BLaER1 treated with 17β-estradiol and CSF1 and Interleukin-3, amounts not matched to agents 10 nM and 100 nM (cell line): ENCODE measurements at regions not wholly inside any gene's neighbourhood (a gene's known extent, or its start where the extent isn't known, plus 50 kb on each side); places are given as distances from the start of the nearest gene placed in this dataset.

Source experiments
- H3K27ac ChIP-seq, 11 experiments: shearing (Covaris generic); formaldehyde crosslinking; 2 replicates each; pipeline ENCODE4 v1.8.1; 2022
- H3K27me3 ChIP-seq, 11 experiments: shearing (Covaris generic); formaldehyde crosslinking; 2 replicates each; pipeline ENCODE4 v1.8.1; 2022
- H3K36me3 ChIP-seq, 11 experiments: shearing (Covaris generic); formaldehyde crosslinking; 2 replicates each; pipeline ENCODE4 v1.8.1; 2022
- H3K4me1 ChIP-seq, 10 experiments: shearing (Covaris generic); formaldehyde crosslinking; 2 replicates each; pipeline ENCODE4 v1.8.1; 2022
- H3K4me2 ChIP-seq, 11 experiments: shearing (Covaris generic); formaldehyde crosslinking; 2 replicates each; pipeline ENCODE4 v1.8.1; 2022
- H3K4me3 ChIP-seq, 10 experiments: shearing (Covaris generic); formaldehyde crosslinking; 2 replicates each; pipeline ENCODE4 v1.8.1; 2022
- H3K9ac ChIP-seq, 11 experiments: shearing (Covaris generic); formaldehyde crosslinking; 2 replicates each; pipeline ENCODE4 v1.8.1; 2022
- H3K9me3 ChIP-seq, 11 experiments: shearing (Covaris generic); formaldehyde crosslinking; replicated peaks in 1 of 11; 2 replicates each; pipeline ENCODE4 v1.8.1; 2022
- H4K20me1 ChIP-seq, 11 experiments: shearing (Covaris generic); formaldehyde crosslinking; 2 replicates each; pipeline ENCODE4 v1.8.1; 2022
- Cebpa-rat ChIP-seq, 11 experiments: shearing (Covaris generic); IDR thresholded peaks; 2 replicates each; pipeline ENCODE4 v1.8.1; 2022

DNA sequence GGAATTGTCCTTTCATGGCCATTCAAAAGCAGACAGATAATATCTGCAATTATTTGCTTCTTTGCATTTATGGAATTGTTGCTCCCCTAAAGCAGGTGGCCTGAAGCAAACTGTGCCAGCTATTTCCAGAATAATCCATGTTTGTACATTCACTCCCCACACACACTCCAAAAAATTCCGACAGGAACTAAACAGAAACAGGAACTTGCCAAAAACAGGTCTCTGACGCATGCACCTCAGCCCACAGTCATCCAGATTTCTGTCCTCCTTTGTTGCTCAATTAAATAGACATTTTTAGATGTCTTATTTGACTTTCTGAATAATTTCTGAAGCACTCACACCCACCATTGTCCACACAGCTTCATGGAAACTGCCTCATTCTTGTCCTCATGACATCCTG is 71.5 kb upstream of the EDNRA start:
- Histone ChIP-seq H4K20me1 (no peaks in the 10 kb centered on the region), H3K4me3 (no peak overlapping the region), H3K36me3 (no peaks in the 10 kb centered on the region), H3K9ac (no peak overlapping the region), H3K27me3 (no peaks in the 10 kb centered on the region), H3K4me2 (peak overlapping the region in 4 of 11 experiments; percentile 23 to 60 (median 52); a peak in 8 of 22 replicates), H3K27ac (peak overlapping the region in 2 of 11 experiments; percentile 29 to 31; a peak in 2 of 22 replicates), H3K4me1 (peaks cover 0 to 17% (median 2%) of the 10 kb centered on the region in 10 experiments; a peak in 8 of 20 replicates), H3K9me3 (peaks cover 0 to 13% (median 3%) of the 10 kb centered on the region in 11 experiments; a peak in 7 of 22 replicates)
- TF ChIP-seq Cebpa-rat (IDR thresholded peaks at IDR 0.05) = no peak

DNA sequence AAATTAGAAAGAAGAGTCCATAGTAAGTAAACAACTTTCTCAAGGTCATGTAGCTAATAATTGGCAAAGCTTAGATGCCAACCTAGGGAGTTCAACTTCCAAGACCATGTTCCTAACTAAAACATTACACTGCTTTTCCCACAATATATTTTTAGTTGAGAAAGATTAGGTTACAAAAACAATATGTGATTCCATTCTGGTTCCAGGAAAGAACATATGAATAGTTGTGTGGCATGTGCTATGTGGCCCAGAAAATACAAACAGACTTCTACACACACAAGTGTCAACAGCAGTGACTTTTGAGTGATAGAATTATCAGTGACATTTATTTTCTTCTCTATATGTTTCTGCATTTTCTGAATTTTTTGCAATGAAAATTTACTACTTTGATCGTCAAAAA is 62.7 kb upstream of the EDNRA start:
- Histone ChIP-seq H3K27me3 (no peaks in the 10 kb centered on the region), H3K4me1 (no peaks in the 10 kb centered on the region), H3K36me3 (no peaks in the 10 kb centered on the region), H4K20me1 (no peaks in the 10 kb centered on the region), H3K9me3 (peaks cover 6 to 16% (median 13%) of the 10 kb centered on the region in 11 experiments; a peak in 19 of 22 replicates), H3K27ac (no peak overlapping the region), H3K4me3 (no peak overlapping the region), H3K4me2 (no peak overlapping the region), H3K9ac (no peak overlapping the region)
- no peak for TF ChIP-seq Cebpa-rat (IDR thresholded peaks at IDR 0.05)

DNA sequence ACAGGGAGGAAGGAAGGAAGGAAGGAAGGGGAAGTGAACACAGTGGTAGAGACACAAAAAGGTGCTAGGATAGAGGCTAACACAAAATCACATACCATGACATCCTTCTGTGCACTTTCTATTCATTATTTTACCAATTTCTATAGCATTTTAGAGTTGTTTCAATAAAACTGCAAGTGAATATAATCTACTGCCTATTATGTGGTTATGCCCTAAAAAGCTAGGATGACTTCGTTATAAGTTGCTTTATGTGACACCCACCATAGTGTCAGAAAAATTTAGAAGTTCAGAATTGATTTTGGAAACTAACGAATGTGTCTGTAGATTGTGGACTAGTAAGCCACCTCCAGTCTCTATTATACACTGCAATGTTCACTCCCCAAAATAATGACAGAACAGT is 59.4 kb upstream of the EDNRA start:
- H3K4me3 ChIP-seq = no peak overlapping the region
- H3K36me3 ChIP-seq = no peaks in the 10 kb centered on the region
- peaks cover 6 to 16% (median 13%) of the 10 kb centered on the region in 11 experiments; a peak in 19 of 22 replicates for H3K9me3 ChIP-seq
- TF ChIP-seq Cebpa-rat (IDR thresholded peaks at IDR 0.05) = no peak
- H3K27me3 ChIP-seq = no peaks in the 10 kb centered on the region
- no peaks in the 10 kb centered on the region for H3K4me1 ChIP-seq
- no peak overlapping the region for H3K27ac ChIP-seq
- no peak overlapping the region for H3K4me2 ChIP-seq
- H3K9ac ChIP-seq = no peak overlapping the region
- H4K20me1 ChIP-seq = no peaks in the 10 kb centered on the region

DNA sequence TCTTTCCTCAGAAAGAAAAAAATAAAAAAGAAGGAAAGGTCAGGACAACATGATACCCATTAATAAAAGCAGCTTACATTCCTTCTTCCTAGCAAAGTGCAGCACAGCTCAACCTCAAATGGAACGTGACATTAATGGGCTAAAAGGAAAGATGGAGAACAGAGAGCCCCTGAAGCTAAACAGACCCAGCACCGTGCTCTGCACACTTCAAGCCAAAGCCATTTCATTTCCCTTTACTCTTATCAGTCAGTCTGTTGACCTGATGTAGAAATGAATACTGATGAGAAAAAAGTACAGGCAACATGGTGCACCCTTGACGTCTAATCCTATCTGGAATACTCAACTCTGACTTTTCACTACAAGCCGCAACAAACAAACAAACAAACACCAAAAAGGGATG is 57.7 kb upstream of the EDNRA start:
- no peaks in the 10 kb centered on the region for H3K36me3 ChIP-seq
- H3K27me3 ChIP-seq = no peaks in the 10 kb centered on the region
- peaks cover 0 to 9% (median 0%) of the 10 kb centered on the region in 10 experiments; a peak in 6 of 20 replicates for H3K4me1 ChIP-seq
- no peak overlapping the region for H3K4me3 ChIP-seq
- no peak overlapping the region for H3K9ac ChIP-seq
- no peak overlapping the region for H3K4me2 ChIP-seq
- TF ChIP-seq Cebpa-rat (IDR thresholded peaks at IDR 0.05) = no peak
- peaks cover 6 to 16% (median 13%) of the 10 kb centered on the region in 11 experiments; a peak in 19 of 22 replicates for H3K9me3 ChIP-seq
- H3K27ac ChIP-seq = no peak overlapping the region
- no peaks in the 10 kb centered on the region for H4K20me1 ChIP-seq

DNA sequence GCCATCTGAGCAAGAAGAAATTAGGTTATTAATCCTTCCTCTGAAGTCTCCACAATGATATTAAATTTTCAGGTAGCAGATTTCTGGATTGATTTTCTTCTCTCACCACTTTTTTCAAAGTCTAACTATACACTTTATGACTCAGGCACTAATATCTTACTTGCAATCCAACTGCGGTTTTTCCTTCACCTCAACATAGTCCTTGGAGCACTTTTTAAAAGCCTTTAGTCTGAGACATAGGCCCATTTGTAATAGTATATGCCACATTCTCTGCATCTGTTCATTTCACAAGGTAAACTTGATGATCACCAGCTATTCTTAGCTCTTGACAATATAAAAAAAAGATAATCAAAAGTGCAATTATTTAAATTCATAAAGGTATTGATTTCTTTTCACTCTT is 55.9 kb upstream of the EDNRA start:
- no peak overlapping the region for H3K4me2 ChIP-seq
- no peak overlapping the region for H3K9ac ChIP-seq
- no peaks in the 10 kb centered on the region for H3K36me3 ChIP-seq
- no peak overlapping the region for H3K4me3 ChIP-seq
- H3K4me1 ChIP-seq = peaks cover 0 to 27% (median 14%) of the 10 kb centered on the region in 10 experiments; a peak in 12 of 20 replicates
- TF ChIP-seq Cebpa-rat (IDR thresholded peaks at IDR 0.05) = no peak
- H3K9me3 ChIP-seq = peaks cover 6 to 16% (median 13%) of the 10 kb centered on the region in 11 experiments; a peak in 19 of 22 replicates
- no peaks in the 10 kb centered on the region for H3K27me3 ChIP-seq
- H3K27ac ChIP-seq = no peak overlapping the region
- no peaks in the 10 kb centered on the region for H4K20me1 ChIP-seq

DNA sequence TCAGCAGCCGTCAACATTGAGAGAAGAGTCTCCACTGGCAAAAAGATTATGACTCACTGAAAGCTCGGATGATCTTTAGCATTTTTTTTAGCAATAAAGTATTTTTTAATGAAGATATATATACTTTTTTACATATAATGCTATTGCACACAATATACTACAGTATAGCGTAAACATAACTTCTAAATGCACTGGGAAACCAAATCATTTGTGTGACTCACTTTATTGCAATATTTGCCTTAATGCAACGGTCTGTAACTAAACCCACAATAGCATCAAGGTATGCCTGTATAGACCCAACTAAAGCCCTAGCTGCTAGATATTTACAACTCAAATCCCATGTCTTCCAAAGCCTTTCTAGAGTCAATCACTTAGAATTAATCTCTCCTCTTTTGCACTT is 52.3 kb upstream of the EDNRA start:
- Histone ChIP-seq H3K36me3 (no peaks in the 10 kb centered on the region), H4K20me1 (no peaks in the 10 kb centered on the region), H3K4me3 (no peak overlapping the region), H3K9ac (no peak overlapping the region), H3K4me2 (peak overlapping the region in 7 of 11 experiments; percentile 35 to 71 (median 52); a peak in 12 of 22 replicates), H3K27ac (peak overlapping the region in 1 of 11 experiments; percentile 10; a peak in 1 of 22 replicates), H3K9me3 (peaks cover 6 to 19% (median 11%) of the 10 kb centered on the region in 11 experiments; a peak in 19 of 22 replicates), H3K4me1 (peaks cover 0 to 39% (median 17%) of the 10 kb centered on the region in 10 experiments; a peak in 12 of 20 replicates), H3K27me3 (no peaks in the 10 kb centered on the region)
- no peak for TF ChIP-seq Cebpa-rat (IDR thresholded peaks at IDR 0.05)

DNA sequence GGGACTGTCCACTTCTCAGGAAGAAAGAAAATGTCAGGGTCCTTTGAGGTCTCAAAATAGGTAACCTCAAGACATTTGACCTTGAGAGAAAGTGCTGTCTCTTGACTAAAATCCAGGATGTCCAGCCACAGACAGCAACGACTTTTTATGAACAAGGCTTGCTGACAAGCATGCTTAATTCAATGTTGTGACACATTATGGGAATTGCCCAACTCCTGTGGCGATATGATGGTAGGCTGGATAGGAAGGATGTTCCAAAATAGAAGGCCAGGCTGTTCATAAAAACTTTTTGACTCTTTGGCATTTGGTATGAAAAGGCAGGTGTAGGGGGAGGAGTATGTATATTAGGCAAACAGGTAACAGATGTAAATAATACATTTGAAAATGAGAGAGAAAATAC is 50.8 kb upstream of the EDNRA start:
- Histone ChIP-seq H3K4me1 (peaks cover 0 to 39% (median 17%) of the 10 kb centered on the region in 10 experiments; a peak in 12 of 20 replicates), H3K27me3 (no peaks in the 10 kb centered on the region), H3K36me3 (no peaks in the 10 kb centered on the region), H3K9ac (no peak overlapping the region), H3K4me3 (no peak overlapping the region), H4K20me1 (no peaks in the 10 kb centered on the region), H3K4me2 (peak overlapping the region in 7 of 11 experiments; percentile 3 to 71 (median 52); a peak in 13 of 22 replicates), H3K9me3 (peaks cover 6 to 22% (median 11%) of the 10 kb centered on the region in 11 experiments; a peak in 19 of 22 replicates), H3K27ac (0 out of 22 replicates have a peak overlapping the region, but pooled peaks of 2 of the 11 experiments have one; percentile 0 to 6)
- TF ChIP-seq Cebpa-rat (IDR thresholded peaks at IDR 0.05) = peak in 2 of 11 experiments; percentile 19 to 43; a peak in 1 of 22 replicates
